Choroid plexus epithelial cell (primary cell): ENCODE measurements at regions not wholly inside any gene's neighbourhood (a gene's known extent, or its start where the extent isn't known, plus 50 kb on each side); places are given as distances from the start of the nearest gene placed in this dataset.

ENCODE experiments used
- DNase-seq: peaks from one replicate; pipeline ENCODE4 v3.0.0-alpha.2; 2010; ENCODE audit warnings: low read depth
- H3K4me3 ChIP-seq: 2 replicates; pipeline ENCODE4 v1.5.1; 2011; ENCODE audit warnings: low read depth, mild to moderate bottlenecking, control low read depth, low read length, moderate library complexity
- CTCF ChIP-seq: conservative IDR thresholded peaks from 2 replicates; pipeline ENCODE4 v1.5.1; 2011; ENCODE audit warnings: low read depth, mild to moderate bottlenecking, control low read depth, inconsistent platforms, low read length, moderate library complexity

DNA sequence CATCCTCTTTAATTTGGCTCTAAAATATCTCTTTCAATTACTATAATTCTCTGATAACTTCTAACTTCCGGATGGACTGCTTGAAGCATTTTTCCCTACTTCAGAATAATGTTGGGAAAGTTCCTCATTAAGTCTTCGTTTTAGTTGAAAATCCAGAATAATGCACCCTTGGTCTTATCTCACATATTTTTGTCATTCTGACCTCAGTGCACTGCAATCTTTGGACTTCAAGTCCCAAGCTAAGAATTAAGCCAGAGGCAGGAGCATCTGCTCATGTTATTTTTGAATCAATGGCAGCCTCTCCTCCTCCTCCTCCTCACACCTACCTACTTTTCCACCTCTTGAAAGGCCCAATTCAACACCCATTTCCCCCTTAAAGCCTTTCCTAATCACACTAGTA lies 169.8 kb downstream of the CYYR1 start:
- H3K4me3 ChIP-seq, result no peak overlapping the region
- TF ChIP-seq CTCF, result no peak

GRCh38 chr21:26397545-26397944 lies 175.5 kb downstream of the CYYR1 start:
- TF ChIP-seq CTCF, result no peak

More for the DNA sequence above, 169.8 kb downstream of the CYYR1 start:
- no peak for DNase-seq

GRCh38 chr21:26394341-26394740 lies 178.7 kb downstream of the CYYR1 start:
- no peak for DNase-seq
- no peak for TF ChIP-seq CTCF
- H3K4me3 ChIP-seq, result no peak overlapping the region

More at GRCh38 chr21:26397545-26397944, 175.5 kb downstream of the CYYR1 start:
- no peak overlapping the region for H3K4me3 ChIP-seq
- peak; percentile 13 for DNase-seq

- H3K4me3 ChIP-seq, result no peak overlapping the region
- TF ChIP-seq CTCF, result no peak
- no peak for DNase-seq
Measured at GRCh38 chr21:26391166-26391565, 181.9 kb downstream of the CYYR1 start.

DNA sequence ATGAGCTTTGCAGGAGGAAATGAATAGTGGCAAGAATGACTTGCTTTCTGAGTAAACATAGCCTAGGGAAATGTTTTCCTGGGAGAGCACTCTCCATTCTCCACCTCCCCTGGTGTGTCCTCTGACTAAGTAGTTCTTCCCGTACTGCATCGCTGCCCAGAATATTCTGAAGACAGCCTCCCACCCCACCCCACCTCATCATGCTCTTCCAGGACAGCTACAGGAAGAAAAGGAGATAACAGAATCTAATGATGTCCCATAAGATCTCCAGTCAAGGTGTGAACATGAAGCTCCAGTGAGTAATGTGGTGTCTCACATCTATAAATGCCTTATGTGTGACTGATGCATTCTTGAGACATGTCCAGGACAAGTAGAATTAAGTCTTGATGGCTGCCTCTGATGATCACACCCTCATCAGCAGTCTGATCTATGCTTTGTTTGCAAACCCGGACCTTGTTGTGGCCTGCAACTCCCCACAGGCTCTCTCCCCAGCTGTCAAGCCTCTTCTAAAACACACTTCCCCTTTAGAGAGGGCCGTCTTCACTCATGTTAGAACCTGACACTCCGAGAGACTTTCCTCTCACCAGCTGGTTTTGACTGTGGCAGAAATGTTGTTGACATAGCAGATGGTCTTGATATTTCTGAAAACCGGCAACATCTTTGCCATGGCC lies 183.0 kb downstream of the CYYR1 start:
- no peak for TF ChIP-seq CTCF
- H3K4me3 ChIP-seq, result no peak overlapping the region
- DNase-seq, result peak; percentile 58

DNA sequence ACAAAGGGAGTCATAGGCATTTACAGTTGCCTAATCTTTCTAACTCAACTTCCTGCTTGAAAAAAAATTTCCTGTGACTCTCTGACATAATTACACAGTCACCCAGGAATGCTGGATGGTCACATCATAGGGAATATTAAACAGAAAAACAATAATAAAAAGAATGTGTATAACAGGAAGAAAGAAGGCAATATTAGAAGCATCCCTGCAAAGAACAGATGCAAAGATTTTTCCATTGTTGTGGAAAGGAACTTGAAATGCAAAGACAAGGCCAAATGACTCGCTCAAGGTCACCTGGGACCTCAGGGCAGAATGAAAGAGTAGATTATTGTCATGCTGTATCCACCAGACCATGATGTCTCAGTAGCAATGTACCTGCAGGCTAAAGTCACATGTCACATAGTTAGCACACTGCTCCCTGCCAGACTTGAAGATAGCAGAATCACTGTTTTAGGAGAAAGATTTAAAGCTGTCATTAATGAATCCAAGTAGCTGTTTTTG lies 184.3 kb downstream of the CYYR1 start:
- H3K4me3 ChIP-seq, result no peak overlapping the region
- peak; percentile 64 for DNase-seq
- TF ChIP-seq CTCF, result no peak

DNA sequence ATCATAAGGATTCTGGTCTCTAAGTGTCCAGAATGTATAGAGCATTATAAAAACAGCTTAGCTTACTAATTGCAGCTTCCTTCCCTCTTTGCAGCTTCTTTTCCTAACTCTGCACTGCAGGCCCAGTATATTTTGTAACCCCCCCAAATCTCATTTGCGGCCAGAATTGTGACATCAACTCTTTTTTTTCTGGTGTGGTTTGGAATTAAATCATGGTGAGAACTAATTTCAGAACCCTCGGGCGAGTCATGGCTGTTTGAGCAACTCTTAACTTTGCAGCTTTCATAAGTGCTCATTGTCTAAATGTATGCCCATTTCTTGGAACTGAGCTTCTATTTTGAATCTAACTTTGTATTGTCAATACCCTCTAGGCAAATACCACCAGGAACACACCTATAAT lies 187.4 kb downstream of the CYYR1 start:
- no peak for DNase-seq
- no peak overlapping the region for H3K4me3 ChIP-seq
- no peak for TF ChIP-seq CTCF
